ENCODE measurements at regions not wholly inside any gene's neighbourhood (a gene's known extent, or its start where the extent isn't known, plus 50 kb on each side); places are given as distances from the start of the nearest gene placed in this dataset.

DNA sequence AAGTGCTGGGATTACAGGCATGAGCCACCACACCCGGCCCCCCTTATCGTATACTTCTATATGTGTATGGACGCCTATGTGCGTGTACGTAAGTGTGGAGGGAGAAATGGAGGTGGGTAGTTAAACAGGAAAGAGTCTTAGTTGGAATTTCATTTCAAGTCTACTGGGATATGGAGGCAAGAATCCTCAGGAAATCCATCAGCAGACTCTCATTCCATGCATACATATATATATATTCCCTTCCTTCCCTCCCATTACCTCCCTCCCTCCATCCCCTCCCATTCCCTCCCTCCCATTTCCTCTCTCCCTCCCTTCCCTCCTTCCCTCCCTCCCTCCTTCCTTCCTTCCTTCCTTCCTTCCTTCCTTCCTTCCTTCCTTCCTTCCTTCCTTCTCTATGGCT, 391.7 kb upstream of the RBFOX1 start:
- no peak for TF ChIP-seq CREB1 (CRISPR knock-in tag; IDR thresholded peaks at IDR 0.05; ENCODE audit: low read depth)
- no peak for TF ChIP-seq EZH2 (IDR thresholded peaks at IDR 0.05; ENCODE audit: low read depth, unreplicated experiment)
- TF ChIP-seq, protein P1, sequence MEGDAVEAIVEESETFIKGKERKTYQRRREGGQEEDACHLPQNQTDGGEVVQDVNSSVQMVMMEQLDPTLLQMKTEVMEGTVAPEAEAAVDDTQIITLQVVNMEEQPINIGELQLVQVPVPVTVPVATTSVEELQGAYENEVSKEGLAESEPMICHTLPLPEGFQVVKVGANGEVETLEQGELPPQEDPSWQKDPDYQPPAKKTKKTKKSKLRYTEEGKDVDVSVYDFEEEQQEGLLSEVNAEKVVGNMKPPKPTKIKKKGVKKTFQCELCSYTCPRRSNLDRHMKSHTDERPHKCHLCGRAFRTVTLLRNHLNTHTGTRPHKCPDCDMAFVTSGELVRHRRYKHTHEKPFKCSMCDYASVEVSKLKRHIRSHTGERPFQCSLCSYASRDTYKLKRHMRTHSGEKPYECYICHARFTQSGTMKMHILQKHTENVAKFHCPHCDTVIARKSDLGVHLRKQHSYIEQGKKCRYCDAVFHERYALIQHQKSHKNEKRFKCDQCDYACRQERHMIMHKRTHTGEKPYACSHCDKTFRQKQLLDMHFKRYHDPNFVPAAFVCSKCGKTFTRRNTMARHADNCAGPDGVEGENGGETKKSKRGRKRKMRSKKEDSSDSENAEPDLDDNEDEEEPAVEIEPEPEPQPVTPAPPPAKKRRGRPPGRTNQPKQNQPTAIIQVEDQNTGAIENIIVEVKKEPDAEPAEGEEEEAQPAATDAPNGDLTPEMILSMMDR (conservative IDR thresholded peaks at IDR 0.05; ENCODE audit: low read depth in 2 of 2): no peak
- no peak for TF ChIP-seq EZH2phosphoT487 (IDR thresholded peaks at IDR 0.05; ENCODE audit: unreplicated experiment)
- no peak for TF ChIP-seq POLR2AphosphoS5 (IDR thresholded peaks at IDR 0.05; ENCODE audit: low read depth)
- TF ChIP-seq, protein P2, sequence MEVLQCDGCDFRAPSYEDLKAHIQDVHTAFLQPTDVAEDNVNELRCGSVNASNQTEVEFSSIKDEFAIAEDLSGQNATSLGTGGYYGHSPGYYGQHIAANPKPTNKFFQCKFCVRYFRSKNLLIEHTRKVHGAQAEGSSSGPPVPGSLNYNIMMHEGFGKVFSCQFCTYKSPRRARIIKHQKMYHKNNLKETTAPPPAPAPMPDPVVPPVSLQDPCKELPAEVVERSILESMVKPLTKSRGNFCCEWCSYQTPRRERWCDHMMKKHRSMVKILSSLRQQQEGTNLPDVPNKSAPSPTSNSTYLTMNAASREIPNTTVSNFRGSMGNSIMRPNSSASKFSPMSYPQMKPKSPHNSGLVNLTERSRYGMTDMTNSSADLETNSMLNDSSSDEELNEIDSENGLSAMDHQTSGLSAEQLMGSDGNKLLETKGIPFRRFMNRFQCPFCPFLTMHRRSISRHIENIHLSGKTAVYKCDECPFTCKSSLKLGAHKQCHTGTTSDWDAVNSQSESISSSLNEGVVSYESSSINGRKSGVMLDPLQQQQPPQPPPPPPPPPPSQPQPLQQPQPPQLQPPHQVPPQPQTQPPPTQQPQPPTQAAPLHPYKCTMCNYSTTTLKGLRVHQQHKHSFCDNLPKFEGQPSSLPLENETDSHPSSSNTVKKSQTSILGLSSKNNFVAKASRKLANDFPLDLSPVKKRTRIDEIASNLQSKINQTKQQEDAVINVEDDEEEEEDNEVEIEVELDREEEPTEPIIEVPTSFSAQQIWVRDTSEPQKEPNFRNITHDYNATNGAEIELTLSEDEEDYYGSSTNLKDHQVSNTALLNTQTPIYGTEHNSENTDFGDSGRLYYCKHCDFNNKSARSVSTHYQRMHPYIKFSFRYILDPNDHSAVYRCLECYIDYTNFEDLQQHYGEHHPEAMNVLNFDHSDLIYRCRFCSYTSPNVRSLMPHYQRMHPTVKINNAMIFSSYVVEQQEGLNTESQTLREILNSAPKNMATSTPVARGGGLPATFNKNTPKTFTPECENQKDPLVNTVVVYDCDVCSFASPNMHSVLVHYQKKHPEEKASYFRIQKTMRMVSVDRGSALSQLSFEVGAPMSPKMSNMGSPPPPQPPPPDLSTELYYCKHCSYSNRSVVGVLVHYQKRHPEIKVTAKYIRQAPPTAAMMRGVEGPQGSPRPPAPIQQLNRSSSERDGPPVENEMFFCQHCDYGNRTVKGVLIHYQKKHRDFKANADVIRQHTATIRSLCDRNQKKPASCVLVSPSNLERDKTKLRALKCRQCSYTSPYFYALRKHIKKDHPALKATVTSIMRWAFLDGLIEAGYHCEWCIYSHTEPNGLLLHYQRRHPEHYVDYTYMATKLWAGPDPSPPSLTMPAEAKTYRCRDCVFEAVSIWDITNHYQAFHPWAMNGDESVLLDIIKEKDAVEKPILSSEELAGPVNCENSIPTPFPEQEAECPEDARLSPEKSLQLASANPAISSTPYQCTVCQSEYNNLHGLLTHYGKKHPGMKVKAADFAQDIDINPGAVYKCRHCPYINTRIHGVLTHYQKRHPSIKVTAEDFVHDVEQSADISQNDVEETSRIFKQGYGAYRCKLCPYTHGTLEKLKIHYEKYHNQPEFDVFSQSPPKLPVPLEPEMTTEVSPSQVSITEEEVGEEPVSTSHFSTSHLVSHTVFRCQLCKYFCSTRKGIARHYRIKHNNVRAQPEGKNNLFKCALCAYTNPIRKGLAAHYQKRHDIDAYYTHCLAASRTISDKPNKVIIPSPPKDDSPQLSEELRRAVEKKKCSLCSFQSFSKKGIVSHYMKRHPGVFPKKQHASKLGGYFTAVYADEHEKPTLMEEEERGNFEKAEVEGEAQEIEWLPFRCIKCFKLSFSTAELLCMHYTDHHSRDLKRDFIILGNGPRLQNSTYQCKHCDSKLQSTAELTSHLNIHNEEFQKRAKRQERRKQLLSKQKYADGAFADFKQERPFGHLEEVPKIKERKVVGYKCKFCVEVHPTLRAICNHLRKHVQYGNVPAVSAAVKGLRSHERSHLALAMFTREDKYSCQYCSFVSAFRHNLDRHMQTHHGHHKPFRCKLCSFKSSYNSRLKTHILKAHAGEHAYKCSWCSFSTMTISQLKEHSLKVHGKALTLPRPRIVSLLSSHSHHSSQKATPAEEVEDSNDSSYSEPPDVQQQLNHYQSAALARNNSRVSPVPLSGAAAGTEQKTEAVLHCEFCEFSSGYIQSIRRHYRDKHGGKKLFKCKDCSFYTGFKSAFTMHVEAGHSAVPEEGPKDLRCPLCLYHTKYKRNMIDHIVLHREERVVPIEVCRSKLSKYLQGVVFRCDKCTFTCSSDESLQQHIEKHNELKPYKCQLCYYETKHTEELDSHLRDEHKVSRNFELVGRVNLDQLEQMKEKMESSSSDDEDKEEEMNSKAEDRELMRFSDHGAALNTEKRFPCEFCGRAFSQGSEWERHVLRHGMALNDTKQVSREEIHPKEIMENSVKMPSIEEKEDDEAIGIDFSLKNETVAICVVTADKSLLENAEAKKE (CRISPR knock-in tag; IDR thresholded peaks at IDR 0.05): no peak
- TF ChIP-seq JUNB (IDR thresholded peaks at IDR 0.05; ENCODE audit: unreplicated experiment): no peak
- TF ChIP-seq, protein P3, sequence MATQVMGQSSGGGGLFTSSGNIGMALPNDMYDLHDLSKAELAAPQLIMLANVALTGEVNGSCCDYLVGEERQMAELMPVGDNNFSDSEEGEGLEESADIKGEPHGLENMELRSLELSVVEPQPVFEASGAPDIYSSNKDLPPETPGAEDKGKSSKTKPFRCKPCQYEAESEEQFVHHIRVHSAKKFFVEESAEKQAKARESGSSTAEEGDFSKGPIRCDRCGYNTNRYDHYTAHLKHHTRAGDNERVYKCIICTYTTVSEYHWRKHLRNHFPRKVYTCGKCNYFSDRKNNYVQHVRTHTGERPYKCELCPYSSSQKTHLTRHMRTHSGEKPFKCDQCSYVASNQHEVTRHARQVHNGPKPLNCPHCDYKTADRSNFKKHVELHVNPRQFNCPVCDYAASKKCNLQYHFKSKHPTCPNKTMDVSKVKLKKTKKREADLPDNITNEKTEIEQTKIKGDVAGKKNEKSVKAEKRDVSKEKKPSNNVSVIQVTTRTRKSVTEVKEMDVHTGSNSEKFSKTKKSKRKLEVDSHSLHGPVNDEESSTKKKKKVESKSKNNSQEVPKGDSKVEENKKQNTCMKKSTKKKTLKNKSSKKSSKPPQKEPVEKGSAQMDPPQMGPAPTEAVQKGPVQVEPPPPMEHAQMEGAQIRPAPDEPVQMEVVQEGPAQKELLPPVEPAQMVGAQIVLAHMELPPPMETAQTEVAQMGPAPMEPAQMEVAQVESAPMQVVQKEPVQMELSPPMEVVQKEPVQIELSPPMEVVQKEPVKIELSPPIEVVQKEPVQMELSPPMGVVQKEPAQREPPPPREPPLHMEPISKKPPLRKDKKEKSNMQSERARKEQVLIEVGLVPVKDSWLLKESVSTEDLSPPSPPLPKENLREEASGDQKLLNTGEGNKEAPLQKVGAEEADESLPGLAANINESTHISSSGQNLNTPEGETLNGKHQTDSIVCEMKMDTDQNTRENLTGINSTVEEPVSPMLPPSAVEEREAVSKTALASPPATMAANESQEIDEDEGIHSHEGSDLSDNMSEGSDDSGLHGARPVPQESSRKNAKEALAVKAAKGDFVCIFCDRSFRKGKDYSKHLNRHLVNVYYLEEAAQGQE (IDR thresholded peaks at IDR 0.05; ENCODE audit: unreplicated experiment): no peak
- TF ChIP-seq STAT1 (IDR thresholded peaks at IDR 0.05; ENCODE audit: unreplicated experiment): no peak
- no peak for TF ChIP-seq ZNF114 (CRISPR knock-in tag; IDR thresholded peaks at IDR 0.05)
- TF ChIP-seq NANOG (IDR thresholded peaks at IDR 0.05; ENCODE audit: borderline replicate concordance): no peak
